ENCODE measurements at regions not wholly inside any gene's neighbourhood (a gene's known extent, or its start where the extent isn't known, plus 50 kb on each side); places are given as distances from the start of the nearest gene placed in this dataset.
A peak's percentile ranks its signal among the peaks of the same experiment; 100 is the strongest.

GRCh38 chrX:116238567-116239255 is 68.2 kb downstream of the AGTR2 start:
- H3K4me3 ChIP-seq, result no peak overlapping the region
- H3K36me3 ChIP-seq, result no peaks in the 10 kb centered on the region
- no peaks in the 10 kb centered on the region for H3K4me1 ChIP-seq
- H3K27ac ChIP-seq, result peak overlapping the region; percentile 40 to 75
- no peak for DNase-seq (ENCODE audit: low spot score in 2 of 2)
- no peaks in the 10 kb centered on the region for H3K27me3 ChIP-seq
- H3K9me3 ChIP-seq, result no peaks in the 10 kb centered on the region
- no peak for TF ChIP-seq POLR2AphosphoS5 (IDR thresholded peaks at IDR 0.05)
- TF ChIP-seq POLR2A (IDR thresholded peaks at IDR 0.05), result no peak
- TF ChIP-seq, protein P1, sequence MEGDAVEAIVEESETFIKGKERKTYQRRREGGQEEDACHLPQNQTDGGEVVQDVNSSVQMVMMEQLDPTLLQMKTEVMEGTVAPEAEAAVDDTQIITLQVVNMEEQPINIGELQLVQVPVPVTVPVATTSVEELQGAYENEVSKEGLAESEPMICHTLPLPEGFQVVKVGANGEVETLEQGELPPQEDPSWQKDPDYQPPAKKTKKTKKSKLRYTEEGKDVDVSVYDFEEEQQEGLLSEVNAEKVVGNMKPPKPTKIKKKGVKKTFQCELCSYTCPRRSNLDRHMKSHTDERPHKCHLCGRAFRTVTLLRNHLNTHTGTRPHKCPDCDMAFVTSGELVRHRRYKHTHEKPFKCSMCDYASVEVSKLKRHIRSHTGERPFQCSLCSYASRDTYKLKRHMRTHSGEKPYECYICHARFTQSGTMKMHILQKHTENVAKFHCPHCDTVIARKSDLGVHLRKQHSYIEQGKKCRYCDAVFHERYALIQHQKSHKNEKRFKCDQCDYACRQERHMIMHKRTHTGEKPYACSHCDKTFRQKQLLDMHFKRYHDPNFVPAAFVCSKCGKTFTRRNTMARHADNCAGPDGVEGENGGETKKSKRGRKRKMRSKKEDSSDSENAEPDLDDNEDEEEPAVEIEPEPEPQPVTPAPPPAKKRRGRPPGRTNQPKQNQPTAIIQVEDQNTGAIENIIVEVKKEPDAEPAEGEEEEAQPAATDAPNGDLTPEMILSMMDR (IDR thresholded peaks at IDR 0.05), result no peak
- intact Hi-C loops (cut with DNase I; ENCODE audit: low total_unique reads), result no loop called here

GRCh38 chrX:116239944-116240840 is 69.6 kb downstream of the AGTR2 start:
- Histone ChIP-seq H3K4me3 (peak overlapping the region in 2 of 3 donors; percentile 28 to 29), H3K27me3 (no peaks in the 10 kb centered on the region), H3K4me1 (no peaks in the 10 kb centered on the region), H3K36me3 (no peaks in the 10 kb centered on the region), H3K9me3 (no peaks in the 10 kb centered on the region), H3K27ac (peak overlapping the region; percentile 62 to 75)
- TF ChIP-seq POLR2A (IDR thresholded peaks at IDR 0.05), result no peak
- no peak for TF ChIP-seq POLR2AphosphoS5 (IDR thresholded peaks at IDR 0.05)
- TF ChIP-seq, protein P1 (IDR thresholded peaks at IDR 0.05), result no peak
- no peak for DNase-seq (ENCODE audit: low spot score in 2 of 2)
- intact Hi-C loops (cut with DNase I; ENCODE audit: low total_unique reads), result no loop called here

DNA sequence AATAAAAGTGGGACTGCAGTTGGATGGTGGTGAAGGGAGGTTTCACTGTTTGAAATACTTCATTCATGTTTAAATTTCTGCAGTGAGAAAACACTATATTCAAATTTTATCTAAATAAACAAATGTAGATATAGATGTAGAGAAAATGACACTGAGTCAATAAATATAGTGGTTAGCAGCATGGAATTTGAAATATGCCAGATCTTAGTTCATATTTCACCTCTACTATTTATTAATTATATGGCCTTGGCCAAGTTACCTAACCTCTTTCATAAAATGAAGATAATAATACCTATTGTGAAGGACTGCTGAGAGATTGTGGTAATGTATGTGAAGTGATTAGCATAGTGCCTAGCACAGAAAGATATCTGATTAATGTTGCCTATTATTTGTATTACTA is 70.5 kb downstream of the AGTR2 start:
- Histone ChIP-seq H3K4me1 (no peaks in the 10 kb centered on the region), H3K27me3 (no peaks in the 10 kb centered on the region), H3K36me3 (no peaks in the 10 kb centered on the region), H3K4me3 (no peak overlapping the region), H3K27ac (peak overlapping the region; percentile 11 to 54), H3K9me3 (no peaks in the 10 kb centered on the region)
- no peak for DNase-seq (ENCODE audit: low spot score in 2 of 2)
- TF ChIP-seq, protein P1 (IDR thresholded peaks at IDR 0.05), result no peak
- TF ChIP-seq POLR2AphosphoS5 (IDR thresholded peaks at IDR 0.05) (no peak), POLR2A (IDR thresholded peaks at IDR 0.05) (no peak)
- intact Hi-C loops (cut with DNase I; ENCODE audit: low total_unique reads), result no loop called here

- no peaks in the 10 kb centered on the region for H3K27me3 ChIP-seq
- no peaks in the 10 kb centered on the region for H3K9me3 ChIP-seq
- H3K4me1 ChIP-seq, result no peaks in the 10 kb centered on the region
- H3K4me3 ChIP-seq, result no peak overlapping the region
- no peaks in the 10 kb centered on the region for H3K36me3 ChIP-seq
- no peak for TF ChIP-seq POLR2AphosphoS5 (IDR thresholded peaks at IDR 0.05)
- TF ChIP-seq, protein P1 (IDR thresholded peaks at IDR 0.05), result no peak
- no peak for TF ChIP-seq POLR2A (IDR thresholded peaks at IDR 0.05)
- no peak overlapping the region for H3K27ac ChIP-seq
- DNase-seq (ENCODE audit: low spot score in 2 of 2), result no peak
- intact Hi-C loops (cut with DNase I; ENCODE audit: low total_unique reads), result no loop called here
Measured at GRCh38 chrX:116243039-116243438, 72.5 kb downstream of the AGTR2 start.

DNA sequence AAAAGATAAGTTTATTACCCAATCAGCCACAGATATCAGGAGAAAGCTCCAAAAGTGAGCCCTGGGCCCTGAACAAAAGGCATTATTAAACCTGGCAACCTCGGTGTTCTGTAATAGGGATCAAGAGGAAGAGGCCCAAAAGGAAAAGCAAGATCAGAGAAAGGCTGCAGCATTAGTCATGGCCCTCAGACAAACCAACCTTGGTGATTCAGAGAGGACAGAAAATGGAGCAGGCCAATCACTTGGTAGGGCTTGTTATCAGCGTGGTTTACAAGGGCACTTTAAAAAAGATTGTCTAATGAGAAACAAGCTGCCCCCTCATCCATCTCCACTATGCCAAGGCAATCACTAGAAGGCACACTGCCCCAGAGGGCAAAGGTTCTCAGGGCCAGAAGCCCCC is 75.7 kb downstream of the AGTR2 start:
- intact Hi-C loops (cut with DNase I; ENCODE audit: low total_unique reads), result no loop called here
- TF ChIP-seq POLR2A (IDR thresholded peaks at IDR 0.05), result no peak
- TF ChIP-seq POLR2AphosphoS5 (IDR thresholded peaks at IDR 0.05), result no peak
- TF ChIP-seq, protein P1 (IDR thresholded peaks at IDR 0.05), result no peak
- Histone ChIP-seq H3K27me3 (no peaks in the 10 kb centered on the region), H3K36me3 (no peaks in the 10 kb centered on the region), H3K4me3 (no peak overlapping the region), H3K4me1 (no peaks in the 10 kb centered on the region), H3K9me3 (peaks cover 3 to 5% of the 10 kb centered on the region in 2 donors), H3K27ac (no peak overlapping the region)
- DNase-seq (ENCODE audit: low spot score in 2 of 2), result no peak
